ENCODE measurements at regions not wholly inside any gene's neighbourhood (a gene's known extent, or its start where the extent isn't known, plus 50 kb on each side); places are given as distances from the start of the nearest gene placed in this dataset.

DNA sequence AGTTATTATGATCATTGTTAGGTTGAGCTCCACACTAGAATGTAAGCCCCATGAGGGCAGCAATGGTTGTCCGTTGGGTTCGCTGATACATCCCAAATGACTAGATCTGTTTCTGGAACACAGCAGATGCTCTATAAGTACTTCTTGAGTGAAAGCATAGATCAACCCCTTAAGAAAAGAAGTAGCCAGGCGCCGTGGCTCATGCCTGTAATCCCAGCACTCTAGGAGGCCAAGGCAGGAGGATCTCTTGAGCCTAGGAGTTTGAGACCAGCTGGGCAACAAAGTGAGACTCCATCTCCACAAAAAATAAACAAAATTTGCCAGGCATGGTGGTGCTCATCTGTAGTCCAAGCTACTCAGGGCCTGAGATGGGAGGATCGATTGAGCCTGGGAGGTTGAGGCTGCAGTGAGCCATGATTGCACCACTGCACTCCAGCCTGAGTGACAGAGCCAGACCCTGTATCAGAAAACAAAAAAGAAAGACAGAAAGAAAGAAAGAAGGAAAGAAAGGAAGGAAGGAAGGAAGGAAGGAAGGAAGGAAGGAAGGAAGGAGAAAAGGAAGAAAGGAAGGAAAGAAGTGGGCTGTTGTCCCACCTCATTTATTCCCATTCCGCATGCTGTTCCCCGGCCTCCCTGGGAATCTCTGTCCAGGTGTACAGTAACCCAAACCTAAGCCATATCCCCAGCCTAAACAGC lies 54.4 kb upstream of the RPL38 start:
- TF ChIP-seq, protein P1, sequence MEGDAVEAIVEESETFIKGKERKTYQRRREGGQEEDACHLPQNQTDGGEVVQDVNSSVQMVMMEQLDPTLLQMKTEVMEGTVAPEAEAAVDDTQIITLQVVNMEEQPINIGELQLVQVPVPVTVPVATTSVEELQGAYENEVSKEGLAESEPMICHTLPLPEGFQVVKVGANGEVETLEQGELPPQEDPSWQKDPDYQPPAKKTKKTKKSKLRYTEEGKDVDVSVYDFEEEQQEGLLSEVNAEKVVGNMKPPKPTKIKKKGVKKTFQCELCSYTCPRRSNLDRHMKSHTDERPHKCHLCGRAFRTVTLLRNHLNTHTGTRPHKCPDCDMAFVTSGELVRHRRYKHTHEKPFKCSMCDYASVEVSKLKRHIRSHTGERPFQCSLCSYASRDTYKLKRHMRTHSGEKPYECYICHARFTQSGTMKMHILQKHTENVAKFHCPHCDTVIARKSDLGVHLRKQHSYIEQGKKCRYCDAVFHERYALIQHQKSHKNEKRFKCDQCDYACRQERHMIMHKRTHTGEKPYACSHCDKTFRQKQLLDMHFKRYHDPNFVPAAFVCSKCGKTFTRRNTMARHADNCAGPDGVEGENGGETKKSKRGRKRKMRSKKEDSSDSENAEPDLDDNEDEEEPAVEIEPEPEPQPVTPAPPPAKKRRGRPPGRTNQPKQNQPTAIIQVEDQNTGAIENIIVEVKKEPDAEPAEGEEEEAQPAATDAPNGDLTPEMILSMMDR (IDR thresholded peaks at IDR 0.05) = no peak
- no peak for TF ChIP-seq POLR2A (IDR thresholded peaks at IDR 0.05)
